Neural cell (in vitro differentiated cells): ENCODE measurements at regions not wholly inside any gene's neighbourhood (a gene's known extent, or its start where the extent isn't known, plus 50 kb on each side); places are given as distances from the start of the nearest gene placed in this dataset.

Experiments
- H2AFZ ChIP-seq: fragments of 200-600, 300-800 bp; sonication (generic), shearing (Covaris generic); 2 replicates; pipeline ENCODE4 v1.6.0; 2014; ENCODE audit warnings: low read depth, mild to moderate bottlenecking, antibody characterized with exemption, low read length, moderate library complexity
- H3F3A ChIP-seq: fragments of 200-600 bp; shearing (Covaris generic); 2 replicates; pipeline ENCODE4 v1.6.1; 2016; ENCODE audit warnings: mild to moderate bottlenecking, moderate library complexity, mixed read lengths, antibody characterized with exemption, low read length; ENCODE audit not compliant: insufficient read depth, poor library complexity, severe bottlenecking
- H3K27ac ChIP-seq: fragments of 200-600, 300-800 bp; sonication (generic), shearing (Covaris generic); 2 replicates; pipeline ENCODE4 v1.5.1; 2014; ENCODE audit warnings: mild to moderate bottlenecking, low read length, moderate library complexity
- H3K27me3 ChIP-seq: fragments of 300-800, 200-600 bp; sonication (generic), shearing (Covaris generic); 2 replicates; pipeline ENCODE4 v1.6.0; 2014; ENCODE audit warnings: mild to moderate bottlenecking, low read depth, low read length, moderate library complexity; ENCODE audit not compliant: insufficient read depth
- H3K36me3 ChIP-seq: fragments of 300-800, 200-600 bp; sonication (generic), shearing (Covaris generic); 2 replicates; pipeline ENCODE4 v1.5.1; 2014; ENCODE audit warnings: mild to moderate bottlenecking, antibody characterized with exemption, low read length, moderate library complexity; ENCODE audit not compliant: insufficient read depth
- H3K4me2 ChIP-seq: fragments of 300-800, 200-600 bp; sonication (generic), shearing (Covaris generic); 2 replicates; pipeline ENCODE4 v1.6.0; 2014; ENCODE audit warnings: mild to moderate bottlenecking, low read length
- H3K4me3 ChIP-seq: fragments of 300-800, 200-600 bp; sonication (generic), shearing (Covaris generic); 2 replicates; pipeline ENCODE4 v1.5.1; 2014; ENCODE audit warnings: mild to moderate bottlenecking, low read length, moderate library complexity
- H3K79me2 ChIP-seq: fragments of 200-600 bp; shearing (Covaris generic); replicated peaks from 2 replicates; pipeline ENCODE4 v1.6.0; 2014; ENCODE audit warnings: mild to moderate bottlenecking, low read length, moderate library complexity; ENCODE audit not compliant: insufficient read depth
- H3K9ac ChIP-seq: fragments of 300-800, 200-600 bp; sonication (generic), shearing (Covaris generic); 2 replicates; pipeline ENCODE4 v1.6.1; 2016; ENCODE audit warnings: mild to moderate bottlenecking, low read length, mixed read lengths
- H3K9me2 ChIP-seq: fragments of 200-600 bp; shearing (Covaris generic); 2 replicates; pipeline ENCODE4 v1.6.1; 2016; ENCODE audit warnings: mild to moderate bottlenecking, low read length, mixed read lengths; ENCODE audit not compliant: insufficient read depth
- H3K9me3 ChIP-seq: fragments of 200-600, 300-800 bp; sonication (generic), shearing (Covaris generic); 2 replicates; pipeline ENCODE4 v1.6.1; 2016; ENCODE audit warnings: mild to moderate bottlenecking, mixed run types, low read length, moderate library complexity, mixed read lengths
- H4K20me1 ChIP-seq: fragments of 200-600 bp; shearing (Covaris generic); 2 replicates; pipeline ENCODE4 v1.6.1; 2016; ENCODE audit warnings: mild to moderate bottlenecking, mixed run types; ENCODE audit not compliant: insufficient read depth
- CTCF ChIP-seq: fragments of 450-650 bp; IDR thresholded peaks from 2 replicates; pipeline ENCODE4 v1.5.1; 2014; ENCODE audit warnings: antibody characterized with exemption, mild to moderate bottlenecking, moderate library complexity; ENCODE audit not compliant: poor library complexity, severe bottlenecking
- EP300 ChIP-seq: fragments of 450-650 bp; conservative IDR thresholded peaks from 2 replicates; pipeline ENCODE4 v1.6.1; 2014; ENCODE audit warnings: antibody characterized with exemption, mild to moderate bottlenecking, moderate library complexity; ENCODE audit not compliant: poor library complexity, severe bottlenecking
- EZH2 ChIP-seq: fragments of 200-600, 300-800 bp; shearing (Covaris generic), sonication (generic); IDR thresholded peaks from 2 replicates; pipeline ENCODE4 v1.6.1; 2014; ENCODE audit warnings: antibody characterized with exemption, low read length, borderline replicate concordance, mild to moderate bottlenecking; ENCODE audit not compliant: insufficient read depth, poor library complexity, severe bottlenecking
- MXI1 ChIP-seq: fragments of 450-650 bp; conservative IDR thresholded peaks from 2 replicates; pipeline ENCODE4 v1.6.1; 2014; ENCODE audit warnings: antibody characterized with exemption, mild to moderate bottlenecking; ENCODE audit not compliant: poor library complexity, severe bottlenecking
- POLR2AphosphoS5 ChIP-seq: IDR thresholded peaks from 2 replicates; pipeline ENCODE4 v1.6.1; 2012
- RAD21 ChIP-seq: fragments of 450-650 bp; conservative IDR thresholded peaks from 2 replicates; pipeline ENCODE4 v1.6.1; 2014; ENCODE audit warnings: antibody characterized with exemption, mild to moderate bottlenecking, moderate library complexity
- SMC3 ChIP-seq: fragments of 450-650 bp; conservative IDR thresholded peaks from 2 replicates; pipeline ENCODE4 v1.6.1; 2014; ENCODE audit warnings: antibody characterized with exemption, mild to moderate bottlenecking, moderate library complexity; ENCODE audit not compliant: poor library complexity
- TAF1 ChIP-seq: IDR thresholded peaks from 2 replicates; pipeline ENCODE4 v1.6.1; 2012; ENCODE audit warnings: low read depth
- TF ChIP-seq, protein P1 (sequence below): IDR thresholded peaks from 2 replicates; pipeline ENCODE4 v1.6.1; 2012; ENCODE audit warnings: borderline replicate concordance

DNA sequence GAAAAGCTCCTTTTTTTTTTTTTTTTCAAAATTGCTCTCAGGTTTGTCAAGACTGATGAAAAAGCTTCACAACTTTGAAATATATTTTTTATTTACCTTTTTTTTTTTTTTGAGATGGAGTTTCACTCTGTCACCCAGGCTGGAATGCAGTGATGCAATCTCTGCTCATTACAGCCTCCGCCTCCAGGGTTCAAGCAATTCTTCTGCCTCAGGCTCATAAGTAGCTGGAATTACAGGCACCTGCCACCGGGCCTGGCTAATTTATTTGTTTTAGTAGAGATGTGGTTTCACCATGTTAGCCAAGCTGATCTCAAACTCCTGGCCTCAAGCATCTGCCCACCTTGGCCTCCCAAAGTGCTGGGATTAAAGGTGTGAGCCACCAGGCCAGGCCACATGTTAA is 1515.0 kb downstream of the OTOL1 start:
- Histone ChIP-seq H3K9me3 (no peaks in the 10 kb centered on the region), H3F3A (no peaks in the 10 kb centered on the region), H2AFZ (no peak overlapping the region), H3K9ac (no peak overlapping the region), H3K4me2 (no peak overlapping the region), H3K27ac (no peak overlapping the region), H4K20me1 (no peaks in the 10 kb centered on the region), H3K36me3 (no peaks in the 10 kb centered on the region), H3K9me2 (no peaks in the 10 kb centered on the region), H3K4me3 (no peak overlapping the region), H3K79me2 (no peaks in the 10 kb centered on the region), H3K27me3 (no peaks in the 10 kb centered on the region)
- no peak for TF ChIP-seq MXI1
- TF ChIP-seq TAF1: no peak
- no peak for TF ChIP-seq EZH2
- TF ChIP-seq, protein P1, sequence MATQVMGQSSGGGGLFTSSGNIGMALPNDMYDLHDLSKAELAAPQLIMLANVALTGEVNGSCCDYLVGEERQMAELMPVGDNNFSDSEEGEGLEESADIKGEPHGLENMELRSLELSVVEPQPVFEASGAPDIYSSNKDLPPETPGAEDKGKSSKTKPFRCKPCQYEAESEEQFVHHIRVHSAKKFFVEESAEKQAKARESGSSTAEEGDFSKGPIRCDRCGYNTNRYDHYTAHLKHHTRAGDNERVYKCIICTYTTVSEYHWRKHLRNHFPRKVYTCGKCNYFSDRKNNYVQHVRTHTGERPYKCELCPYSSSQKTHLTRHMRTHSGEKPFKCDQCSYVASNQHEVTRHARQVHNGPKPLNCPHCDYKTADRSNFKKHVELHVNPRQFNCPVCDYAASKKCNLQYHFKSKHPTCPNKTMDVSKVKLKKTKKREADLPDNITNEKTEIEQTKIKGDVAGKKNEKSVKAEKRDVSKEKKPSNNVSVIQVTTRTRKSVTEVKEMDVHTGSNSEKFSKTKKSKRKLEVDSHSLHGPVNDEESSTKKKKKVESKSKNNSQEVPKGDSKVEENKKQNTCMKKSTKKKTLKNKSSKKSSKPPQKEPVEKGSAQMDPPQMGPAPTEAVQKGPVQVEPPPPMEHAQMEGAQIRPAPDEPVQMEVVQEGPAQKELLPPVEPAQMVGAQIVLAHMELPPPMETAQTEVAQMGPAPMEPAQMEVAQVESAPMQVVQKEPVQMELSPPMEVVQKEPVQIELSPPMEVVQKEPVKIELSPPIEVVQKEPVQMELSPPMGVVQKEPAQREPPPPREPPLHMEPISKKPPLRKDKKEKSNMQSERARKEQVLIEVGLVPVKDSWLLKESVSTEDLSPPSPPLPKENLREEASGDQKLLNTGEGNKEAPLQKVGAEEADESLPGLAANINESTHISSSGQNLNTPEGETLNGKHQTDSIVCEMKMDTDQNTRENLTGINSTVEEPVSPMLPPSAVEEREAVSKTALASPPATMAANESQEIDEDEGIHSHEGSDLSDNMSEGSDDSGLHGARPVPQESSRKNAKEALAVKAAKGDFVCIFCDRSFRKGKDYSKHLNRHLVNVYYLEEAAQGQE: no peak
- no peak for TF ChIP-seq POLR2AphosphoS5
- TF ChIP-seq SMC3: no peak
- TF ChIP-seq CTCF: no peak
- no peak for TF ChIP-seq RAD21
- TF ChIP-seq EP300: no peak

- Histone ChIP-seq H3K4me3 (no peak overlapping the region), H3K9me3 (no peaks in the 10 kb centered on the region), H3K27ac (no peak overlapping the region), H3F3A (no peaks in the 10 kb centered on the region), H2AFZ (no peak overlapping the region), H3K4me2 (no peak overlapping the region), H3K79me2 (no peaks in the 10 kb centered on the region), H3K27me3 (no peaks in the 10 kb centered on the region), H3K36me3 (no peaks in the 10 kb centered on the region), H4K20me1 (no peaks in the 10 kb centered on the region), H3K9me2 (no peaks in the 10 kb centered on the region), H3K9ac (no peak overlapping the region)
- TF ChIP-seq TAF1 (no peak), RAD21 (no peak), SMC3 (no peak), EZH2 (no peak), MXI1 (no peak)
- TF ChIP-seq, protein P1: no peak
Observed at GRCh38 chr3:163016251-163016650, 1519.6 kb downstream of the OTOL1 start.
